CD4-positive, alpha-beta memory T cell (primary cell): ENCODE measurements at regions not wholly inside any gene's neighbourhood (a gene's known extent, or its start where the extent isn't known, plus 50 kb on each side); places are given as distances from the start of the nearest gene placed in this dataset.
A peak's percentile ranks its signal among the peaks of the same experiment; 100 is the strongest.

Source experiments
- CTCF ChIA-PET: fragments of 350-600 bp; sonication (Branson Sonifier 250); formaldehyde crosslinking; loops from one replicate; lab custom pipeline; 2021; ENCODE audit warnings: inconsistent platforms; ENCODE audit not compliant: partially characterized antibody; lab: Charles Lee
- POLR2A ChIA-PET: fragments of 350-600 bp; sonication (Branson Sonifier 250); formaldehyde crosslinking; loops from one replicate; lab custom pipeline; 2021; ENCODE audit not compliant: partially characterized antibody; lab: Charles Lee
- DNase-seq, 5 donors: peaks; one replicate each; pipeline versions ENCODE4 v3.0.0 to v3.0.0-alpha.2; 2020 to 2022; ENCODE audit warnings: mixed read lengths in 1 of 5
- H3K27ac ChIP-seq: one replicate; pipeline ENCODE4 v1.7.0; 2013; ENCODE audit warnings: low read depth, low read length
- H3K27me3 ChIP-seq: 2 replicates; pipeline ENCODE4 v1.7.0; 2013; ENCODE audit warnings: mild to moderate bottlenecking, low read length, moderate library complexity; ENCODE audit not compliant: insufficient read depth
- H3K36me3 ChIP-seq: 2 replicates; pipeline ENCODE4 v1.7.0; 2013; ENCODE audit warnings: mild to moderate bottlenecking, low read length, moderate library complexity; ENCODE audit not compliant: insufficient read depth
- H3K4me1 ChIP-seq: 2 replicates; pipeline ENCODE4 v1.7.0; 2013; ENCODE audit warnings: mild to moderate bottlenecking, low read length, moderate library complexity; ENCODE audit not compliant: insufficient read depth
- H3K4me3 ChIP-seq, 2 donors: one replicate each; pipeline ENCODE4 v1.7.0; 2013; ENCODE audit warnings: low read length in 2 of 2, mild to moderate bottlenecking in 1 of 2
- H3K9me3 ChIP-seq, 2 donors: one replicate each; pipeline ENCODE4 v1.7.0; 2013; ENCODE audit warnings: low read length in 2 of 2, control low read depth in 1 of 2; ENCODE audit not compliant: control insufficient read depth in 1 of 2
- H3K27ac Mint-ChIP-seq, 7 donors: one replicate each; pipeline ENCODE4 v1.8.0; 2020 to 2021; ENCODE audit warnings: mixed read lengths in 7 of 7, mild to moderate bottlenecking in 6 of 7, inconsistent platforms in 3 of 7, moderate library complexity in 3 of 7
- H3K27me3 Mint-ChIP-seq, 2 donors: one replicate each; pipeline ENCODE4 v1.8.0; 2020 to 2021; ENCODE audit warnings: mixed read lengths in 2 of 2
- H3K36me3 Mint-ChIP-seq, 2 donors: one replicate each; pipeline ENCODE4 v1.8.0; 2020 to 2021; ENCODE audit warnings: mixed read lengths in 2 of 2, inconsistent platforms in 1 of 2, mild to moderate bottlenecking in 1 of 2
- H3K4me1 Mint-ChIP-seq, 4 donors: one replicate each; pipeline ENCODE4 v1.8.0; 2020 to 2021; ENCODE audit warnings: mixed read lengths in 4 of 4, mild to moderate bottlenecking in 1 of 4
- H3K4me3 Mint-ChIP-seq, 8 donors: one replicate each; pipeline ENCODE4 v1.8.0; 2020 to 2021; ENCODE audit warnings: mixed read lengths in 8 of 8, mild to moderate bottlenecking in 7 of 8, moderate library complexity in 6 of 8, inconsistent platforms in 3 of 8
- H3K9me3 Mint-ChIP-seq, 8 donors: one replicate each; pipeline ENCODE4 v1.8.0; 2020 to 2021; ENCODE audit warnings: mixed read lengths in 8 of 8, mild to moderate bottlenecking in 5 of 8, inconsistent platforms in 3 of 8, moderate library complexity in 1 of 8
- intact Hi-C: fragments of 100-400 bp; cut with micrococcal nuclease; formaldehyde crosslinking; loops from one replicate; pipeline ENCODE4 v1.15.1; 2023

GRCh38 chr2:138294451-138294850 is 207.1 kb upstream of the SPOPL start:
- no peaks in the 10 kb centered on the region for H3K4me1 Mint-ChIP-seq

DNA sequence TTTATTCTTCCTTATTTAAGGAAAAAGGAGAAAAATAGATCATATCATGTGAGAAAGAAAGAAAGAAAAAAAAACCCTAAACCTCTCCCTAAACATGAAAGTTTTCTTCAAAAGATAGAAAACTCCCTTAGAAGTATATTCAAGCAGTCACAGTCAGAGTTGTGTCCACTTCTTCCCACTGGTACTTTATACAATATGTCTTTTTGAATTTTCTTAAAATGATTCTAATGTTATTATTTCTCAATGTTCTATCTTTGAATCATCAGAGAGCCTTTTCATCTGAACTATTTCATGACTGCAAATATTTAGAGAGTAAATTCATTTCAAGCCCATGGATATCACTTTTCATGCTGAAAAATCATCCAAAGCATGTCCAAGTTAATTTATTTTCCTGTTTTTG is 205.2 kb upstream of the SPOPL start:
- no peak for DNase-seq
- H3K4me1 Mint-ChIP-seq = no peaks in the 10 kb centered on the region
- Histone ChIP-seq H3K27ac (no peak overlapping the region), H3K27me3 (no peaks in the 10 kb centered on the region), H3K36me3 (no peaks in the 10 kb centered on the region), H3K9me3 (no peaks in the 10 kb centered on the region), H3K4me1 (no peaks in the 10 kb centered on the region), H3K4me3 (no peak overlapping the region)
- ChIA-PET CTCF (no interaction called here), POLR2A (no interaction called here)
- H3K36me3 Mint-ChIP-seq = no peaks in the 10 kb centered on the region
- intact Hi-C loops = loop anchor here (5.0 kb wide), 1 partner anchor 366 kb away; no protein-coding TSS in a partner anchor
- H3K9me3 Mint-ChIP-seq = peaks cover 0 to 5% (median 2%) of the 10 kb centered on the region in 8 donors
- no peaks in the 10 kb centered on the region for H3K27me3 Mint-ChIP-seq
- no peak overlapping the region for H3K4me3 Mint-ChIP-seq
- H3K27ac Mint-ChIP-seq = peak overlapping the region in 1 of 7 donors; percentile 3

More at GRCh38 chr2:138294451-138294850, 207.1 kb upstream of the SPOPL start:
- Histone ChIP-seq H3K27ac (no peak overlapping the region), H3K9me3 (no peaks in the 10 kb centered on the region), H3K4me3 (no peak overlapping the region), H3K4me1 (no peaks in the 10 kb centered on the region), H3K36me3 (no peaks in the 10 kb centered on the region), H3K27me3 (no peaks in the 10 kb centered on the region)
- H3K4me3 Mint-ChIP-seq = no peak overlapping the region
- H3K27ac Mint-ChIP-seq = no peak overlapping the region
- no peaks in the 10 kb centered on the region for H3K27me3 Mint-ChIP-seq
- H3K9me3 Mint-ChIP-seq = peaks cover 0 to 11% (median 3%) of the 10 kb centered on the region in 8 donors
- intact Hi-C loops = no loop called here
- no peak for DNase-seq
- ChIA-PET CTCF (no interaction called here), POLR2A (no interaction called here)
- H3K36me3 Mint-ChIP-seq = no peaks in the 10 kb centered on the region

GRCh38 chr2:138298120-138298814 is 203.3 kb upstream of the SPOPL start:
- no peak overlapping the region for H3K4me3 ChIP-seq
- H3K36me3 Mint-ChIP-seq = no peaks in the 10 kb centered on the region
- H3K9me3 ChIP-seq = no peaks in the 10 kb centered on the region
- H3K27me3 ChIP-seq = no peaks in the 10 kb centered on the region
- H3K9me3 Mint-ChIP-seq = peaks cover 0 to 6% (median 0%) of the 10 kb centered on the region in 8 donors
- H3K27me3 Mint-ChIP-seq = no peaks in the 10 kb centered on the region
- H3K4me1 ChIP-seq = no peaks in the 10 kb centered on the region
- ChIA-PET CTCF (no interaction called here), POLR2A (no interaction called here)
- H3K27ac ChIP-seq = no peak overlapping the region
- no peak overlapping the region for H3K4me3 Mint-ChIP-seq
- H3K27ac Mint-ChIP-seq = no peak overlapping the region
- no peak for DNase-seq
- intact Hi-C loops = loop anchor here (5.0 kb wide), 1 partner anchor 364 kb away; no protein-coding TSS in a partner anchor
- H3K4me1 Mint-ChIP-seq = no peaks in the 10 kb centered on the region
- no peaks in the 10 kb centered on the region for H3K36me3 ChIP-seq

DNA sequence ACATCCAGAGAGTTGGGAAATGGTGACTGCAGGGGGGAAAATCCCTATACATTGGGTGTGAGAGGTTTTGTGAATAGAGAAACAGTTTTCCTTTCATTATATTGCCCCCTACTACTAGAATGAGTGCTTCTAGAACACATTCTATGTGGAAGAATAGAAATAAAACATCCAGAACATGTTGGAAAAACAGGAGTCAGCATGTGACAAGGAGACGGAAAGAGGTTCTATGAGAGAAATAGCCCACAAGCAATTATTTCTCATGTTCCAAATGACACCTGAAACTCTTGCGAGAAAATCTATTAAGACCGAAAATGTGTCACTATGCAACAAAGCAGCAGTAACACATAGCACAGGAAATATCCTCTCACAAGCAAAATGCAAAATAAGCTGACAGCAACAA is 202.7 kb upstream of the SPOPL start:
- Histone ChIP-seq H3K4me3 (no peak overlapping the region), H3K4me1 (no peaks in the 10 kb centered on the region), H3K27ac (no peak overlapping the region), H3K27me3 (no peaks in the 10 kb centered on the region), H3K36me3 (no peaks in the 10 kb centered on the region), H3K9me3 (no peaks in the 10 kb centered on the region)
- intact Hi-C loops = loop anchor here (5.0 kb wide), 1 partner anchor 363 kb away; no protein-coding TSS in a partner anchor
- peaks cover 0 to 4% (median 0%) of the 10 kb centered on the region in 8 donors for H3K9me3 Mint-ChIP-seq
- no peaks in the 10 kb centered on the region for H3K27me3 Mint-ChIP-seq
- no peak overlapping the region for H3K4me3 Mint-ChIP-seq
- H3K27ac Mint-ChIP-seq = no peak overlapping the region
- no peak for DNase-seq
- no peaks in the 10 kb centered on the region for H3K36me3 Mint-ChIP-seq
- POLR2A ChIA-PET = no interaction called here
- CTCF ChIA-PET = no interaction called here
- H3K4me1 Mint-ChIP-seq = no peaks in the 10 kb centered on the region

DNA sequence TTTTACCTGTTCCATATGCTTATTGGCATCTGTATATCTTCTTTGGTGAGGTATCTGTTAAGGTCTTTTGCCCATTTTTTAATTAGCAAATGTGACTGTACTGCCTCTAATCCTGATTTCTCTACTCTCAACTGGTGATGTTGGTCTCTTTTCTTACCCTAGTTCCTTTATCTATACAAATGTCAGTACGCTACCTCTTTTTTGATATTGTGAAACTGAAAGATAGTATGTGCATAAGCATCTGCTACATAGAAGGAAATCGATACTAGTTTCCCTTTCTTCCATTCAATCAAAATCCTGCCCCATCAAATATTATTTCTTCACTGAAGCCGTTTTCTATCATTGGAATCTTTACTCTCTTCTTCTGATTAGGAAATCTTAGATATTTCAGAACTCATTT is 194.9 kb upstream of the SPOPL start:
- Mint-ChIP-seq H3K27ac (no peak overlapping the region), H3K27me3 (no peaks in the 10 kb centered on the region), H3K4me3 (no peak overlapping the region), H3K4me1 (no peaks in the 10 kb centered on the region), H3K36me3 (no peaks in the 10 kb centered on the region), H3K9me3 (peaks cover 0 to 7% (median 3%) of the 10 kb centered on the region in 8 donors)
- no peaks in the 10 kb centered on the region for H3K27me3 ChIP-seq
- H3K4me1 ChIP-seq = no peaks in the 10 kb centered on the region
- ChIA-PET POLR2A (no interaction called here), CTCF (no interaction called here)
- no peak overlapping the region for H3K27ac ChIP-seq
- DNase-seq = no peak
- no peaks in the 10 kb centered on the region for H3K36me3 ChIP-seq
- intact Hi-C loops = no loop called here
- no peaks in the 10 kb centered on the region for H3K9me3 ChIP-seq
- no peak overlapping the region for H3K4me3 ChIP-seq

DNA sequence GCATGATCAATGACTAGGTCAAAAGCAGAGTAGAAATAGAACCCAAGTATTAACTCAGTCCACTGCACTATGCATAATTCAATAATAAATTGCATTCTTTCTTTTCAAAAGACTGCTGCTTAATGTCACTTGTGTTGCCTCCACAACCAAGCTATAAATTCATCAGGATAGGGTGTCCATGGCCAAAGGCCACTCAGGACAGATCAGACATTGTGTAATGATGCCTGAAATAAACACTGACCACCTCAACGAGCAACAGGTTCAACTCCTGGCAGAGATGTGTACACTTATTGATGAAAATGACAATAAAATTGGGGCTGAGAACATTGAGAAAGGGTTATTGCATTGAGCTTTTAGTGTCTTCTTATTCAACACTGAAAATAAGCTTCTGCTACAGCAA is 194.5 kb upstream of the SPOPL start:
- Histone ChIP-seq H3K4me1 (no peaks in the 10 kb centered on the region), H3K4me3 (no peak overlapping the region), H3K27ac (no peak overlapping the region), H3K9me3 (no peaks in the 10 kb centered on the region), H3K36me3 (no peaks in the 10 kb centered on the region), H3K27me3 (no peaks in the 10 kb centered on the region)
- intact Hi-C loops = no loop called here
- no peak for DNase-seq
- Mint-ChIP-seq H3K27ac (no peak overlapping the region), H3K9me3 (peaks cover 0 to 7% (median 3%) of the 10 kb centered on the region in 8 donors), H3K4me3 (no peak overlapping the region), H3K36me3 (no peaks in the 10 kb centered on the region), H3K4me1 (no peaks in the 10 kb centered on the region), H3K27me3 (no peaks in the 10 kb centered on the region)
- CTCF ChIA-PET = no interaction called here
- POLR2A ChIA-PET = no interaction called here

- peaks cover 0 to 11% (median 7%) of the 10 kb centered on the region in 8 donors for H3K9me3 Mint-ChIP-seq
- no peak overlapping the region for H3K4me3 Mint-ChIP-seq
- POLR2A ChIA-PET = no interaction called here
- CTCF ChIA-PET = no interaction called here
- Histone ChIP-seq H3K27ac (no peak overlapping the region), H3K4me3 (no peak overlapping the region), H3K9me3 (no peaks in the 10 kb centered on the region), H3K27me3 (no peaks in the 10 kb centered on the region), H3K4me1 (no peaks in the 10 kb centered on the region), H3K36me3 (no peaks in the 10 kb centered on the region)
- no peak overlapping the region for H3K27ac Mint-ChIP-seq
- no peaks in the 10 kb centered on the region for H3K4me1 Mint-ChIP-seq
- intact Hi-C loops = no loop called here
- H3K27me3 Mint-ChIP-seq = no peaks in the 10 kb centered on the region
- H3K36me3 Mint-ChIP-seq = peaks cover 0 to 4% of the 10 kb centered on the region in 2 donors
- no peak for DNase-seq
Observed at GRCh38 chr2:138309760-138310159, 191.8 kb upstream of the SPOPL start.
